ENCODE measurements at regions not wholly inside any gene's neighbourhood (a gene's known extent, or its start where the extent isn't known, plus 50 kb on each side); places are given as distances from the start of the nearest gene placed in this dataset.

DNA sequence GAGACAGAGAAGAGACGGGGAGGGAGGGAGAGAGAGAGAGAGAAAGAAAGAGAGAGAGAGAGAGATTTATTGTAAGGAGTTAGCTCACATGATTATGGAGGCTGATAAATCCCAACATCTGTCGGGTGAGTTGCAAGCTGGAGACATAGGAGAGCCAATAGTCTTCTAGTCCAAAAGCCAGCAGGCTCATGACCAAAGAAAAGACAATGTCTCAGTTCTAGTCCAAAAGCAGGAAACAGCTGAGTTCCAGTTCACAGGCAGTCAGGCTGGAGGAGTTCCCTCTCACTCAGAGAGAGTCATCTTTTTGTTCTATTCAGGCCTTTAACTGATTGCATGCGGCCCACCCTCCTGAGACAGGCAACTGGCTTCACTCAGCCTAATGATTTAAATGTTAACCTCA lies 416.6 kb downstream of the PREX1 start:
- no peak for DNase-seq (ENCODE audit: extremely low spot score in 2 of 2)
- H3K9me3 ChIP-seq: no peaks in the 10 kb centered on the region
- H3K27ac ChIP-seq: peak overlapping the region; percentile 57
- no peak for TF ChIP-seq POLR2A (IDR thresholded peaks at IDR 0.05)
- no peaks in the 10 kb centered on the region for H3K27me3 ChIP-seq
- no peak overlapping the region for H3K4me3 ChIP-seq
- H3K36me3 ChIP-seq: no peaks in the 10 kb centered on the region
- peaks cover 16% of the 10 kb centered on the region for H3K4me1 ChIP-seq
- intact Hi-C loops (cut with DNase I): no loop called here

DNA sequence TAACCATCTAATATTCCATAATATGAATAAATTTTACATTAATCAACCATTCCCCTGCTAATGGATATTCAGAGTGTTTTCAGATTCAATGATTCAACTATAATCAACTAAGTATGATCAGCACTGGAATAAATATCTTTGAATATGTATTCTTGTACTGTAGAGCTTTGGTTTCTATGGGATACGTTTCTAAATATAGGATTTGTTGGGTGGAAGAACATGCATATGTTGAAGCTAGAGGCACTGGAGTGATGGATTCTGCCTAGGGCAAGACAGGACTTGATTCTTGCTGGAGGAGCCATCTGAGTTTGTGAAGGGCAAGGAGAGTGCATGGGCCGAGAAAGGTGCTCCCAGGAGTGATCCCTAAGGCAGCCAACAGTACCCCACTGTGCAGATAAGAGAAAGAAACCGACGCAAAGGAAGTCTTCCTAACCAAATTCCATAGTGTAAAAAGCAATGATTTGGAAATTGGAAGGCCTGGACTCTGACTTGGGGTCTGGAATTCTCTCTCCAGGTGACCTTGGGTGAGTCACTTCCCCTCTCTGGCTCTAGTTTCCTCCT lies 418.7 kb downstream of the PREX1 start:
- intact Hi-C loops (cut with DNase I): no loop called here
- peaks cover 16% of the 10 kb centered on the region for H3K4me1 ChIP-seq

DNA sequence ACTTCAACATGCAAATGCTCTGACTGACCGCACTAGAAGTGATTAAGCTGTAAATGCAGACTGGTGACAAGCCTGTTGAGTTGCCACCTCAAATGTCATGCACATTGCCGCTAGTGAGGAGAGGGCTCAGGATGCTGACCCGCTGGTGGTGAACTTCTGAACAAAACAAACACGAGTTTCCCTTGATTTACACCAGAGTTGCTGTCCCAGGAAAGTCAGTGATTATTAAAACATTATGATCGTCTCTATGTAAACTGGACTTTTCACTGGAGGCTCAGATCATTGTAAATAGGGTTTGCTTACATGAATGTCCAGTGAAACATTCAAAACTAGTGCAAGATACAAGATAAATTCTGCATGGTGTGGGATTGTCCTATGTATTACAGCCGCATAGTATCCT lies 420.1 kb downstream of the PREX1 start:
- DNase-seq (ENCODE audit: extremely low spot score in 2 of 2): no peak
- intact Hi-C loops (cut with DNase I): no loop called here
- peaks cover 16% of the 10 kb centered on the region for H3K4me1 ChIP-seq
- no peaks in the 10 kb centered on the region for H3K9me3 ChIP-seq
- no peak overlapping the region for H3K27ac ChIP-seq
- TF ChIP-seq, protein P1, sequence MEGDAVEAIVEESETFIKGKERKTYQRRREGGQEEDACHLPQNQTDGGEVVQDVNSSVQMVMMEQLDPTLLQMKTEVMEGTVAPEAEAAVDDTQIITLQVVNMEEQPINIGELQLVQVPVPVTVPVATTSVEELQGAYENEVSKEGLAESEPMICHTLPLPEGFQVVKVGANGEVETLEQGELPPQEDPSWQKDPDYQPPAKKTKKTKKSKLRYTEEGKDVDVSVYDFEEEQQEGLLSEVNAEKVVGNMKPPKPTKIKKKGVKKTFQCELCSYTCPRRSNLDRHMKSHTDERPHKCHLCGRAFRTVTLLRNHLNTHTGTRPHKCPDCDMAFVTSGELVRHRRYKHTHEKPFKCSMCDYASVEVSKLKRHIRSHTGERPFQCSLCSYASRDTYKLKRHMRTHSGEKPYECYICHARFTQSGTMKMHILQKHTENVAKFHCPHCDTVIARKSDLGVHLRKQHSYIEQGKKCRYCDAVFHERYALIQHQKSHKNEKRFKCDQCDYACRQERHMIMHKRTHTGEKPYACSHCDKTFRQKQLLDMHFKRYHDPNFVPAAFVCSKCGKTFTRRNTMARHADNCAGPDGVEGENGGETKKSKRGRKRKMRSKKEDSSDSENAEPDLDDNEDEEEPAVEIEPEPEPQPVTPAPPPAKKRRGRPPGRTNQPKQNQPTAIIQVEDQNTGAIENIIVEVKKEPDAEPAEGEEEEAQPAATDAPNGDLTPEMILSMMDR (IDR thresholded peaks at IDR 0.05): no peak
- TF ChIP-seq POLR2A (IDR thresholded peaks at IDR 0.05): no peak
- no peaks in the 10 kb centered on the region for H3K27me3 ChIP-seq
- H3K36me3 ChIP-seq: no peaks in the 10 kb centered on the region
- no peak overlapping the region for H3K4me3 ChIP-seq

More for the DNA sequence above, 418.7 kb downstream of the PREX1 start:
- Histone ChIP-seq H3K27ac (no peak overlapping the region), H3K4me3 (no peak overlapping the region), H3K36me3 (no peaks in the 10 kb centered on the region), H3K27me3 (no peaks in the 10 kb centered on the region), H3K9me3 (no peaks in the 10 kb centered on the region)
- TF ChIP-seq, protein P1 (IDR thresholded peaks at IDR 0.05): no peak
- TF ChIP-seq POLR2A (IDR thresholded peaks at IDR 0.05) (no peak), POLR2AphosphoS5 (IDR thresholded peaks at IDR 0.05; ENCODE audit: insufficient read depth in 1 of 2, low read depth in 1 of 2) (no peak)
- DNase-seq (ENCODE audit: extremely low spot score in 2 of 2): no peak

DNA sequence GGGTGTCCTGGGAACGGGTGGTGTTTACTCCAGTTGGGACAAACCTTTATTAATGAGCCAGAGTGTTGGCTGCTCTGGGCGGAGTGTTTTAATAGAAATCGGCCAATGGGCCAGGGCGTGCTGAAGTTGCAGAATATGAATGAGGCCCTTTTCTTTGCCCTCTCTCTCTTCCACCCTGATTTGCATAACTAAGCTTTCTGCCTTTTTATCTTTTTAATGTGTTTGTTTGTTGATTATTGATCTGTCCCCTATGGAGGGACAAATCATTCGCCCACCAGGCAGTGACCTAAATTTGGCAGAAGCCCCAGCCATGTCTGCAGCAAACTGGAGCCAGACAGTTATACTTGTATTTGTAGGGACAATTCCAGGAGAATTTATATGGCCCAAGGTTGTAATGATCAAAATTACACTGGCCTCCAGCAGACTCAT lies 420.9 kb downstream of the PREX1 start:
- Histone ChIP-seq H3K9me3 (no peaks in the 10 kb centered on the region), H3K27me3 (no peaks in the 10 kb centered on the region), H3K4me1 (peaks cover 16% of the 10 kb centered on the region), H3K36me3 (no peaks in the 10 kb centered on the region), H3K27ac (no peak overlapping the region), H3K4me3 (no peak overlapping the region)
- intact Hi-C loops (cut with DNase I): no loop called here
- TF ChIP-seq POLR2AphosphoS5 (IDR thresholded peaks at IDR 0.05; ENCODE audit: insufficient read depth in 1 of 2, low read depth in 1 of 2) (no peak), POLR2A (IDR thresholded peaks at IDR 0.05) (no peak)
- TF ChIP-seq, protein P1 (IDR thresholded peaks at IDR 0.05): no peak
- no peak for DNase-seq (ENCODE audit: extremely low spot score in 2 of 2)

DNA sequence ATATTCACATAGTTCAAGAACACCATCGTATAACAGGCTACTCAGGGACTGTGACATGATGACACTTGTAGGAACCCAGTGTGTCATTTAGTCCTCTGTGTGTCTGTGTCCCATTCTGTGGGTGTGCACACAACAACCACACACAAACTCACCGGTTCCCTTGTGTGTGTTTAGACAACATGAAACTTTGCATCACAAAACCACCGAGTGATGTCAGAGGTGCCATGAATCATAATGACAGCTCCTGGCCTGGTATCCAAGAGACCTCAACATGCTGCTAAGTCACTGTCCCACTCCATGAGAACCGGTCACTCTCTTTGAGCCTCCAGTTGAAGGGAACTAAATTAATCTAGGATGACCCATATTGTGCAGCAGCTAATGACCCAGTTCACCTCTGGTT lies 421.3 kb downstream of the PREX1 start:
- Histone ChIP-seq H3K4me1 (peaks cover 15% of the 10 kb centered on the region), H3K27me3 (no peaks in the 10 kb centered on the region), H3K36me3 (no peaks in the 10 kb centered on the region), H3K4me3 (no peak overlapping the region), H3K9me3 (no peaks in the 10 kb centered on the region), H3K27ac (no peak overlapping the region)
- intact Hi-C loops (cut with DNase I): no loop called here
- DNase-seq (ENCODE audit: extremely low spot score in 2 of 2): no peak
- TF ChIP-seq, protein P1 (IDR thresholded peaks at IDR 0.05): no peak
- TF ChIP-seq POLR2AphosphoS5 (IDR thresholded peaks at IDR 0.05; ENCODE audit: insufficient read depth in 1 of 2, low read depth in 1 of 2): no peak
- TF ChIP-seq POLR2A (IDR thresholded peaks at IDR 0.05): no peak
